Fibroblast of lung (primary cell): ENCODE measurements at regions not wholly inside any gene's neighbourhood (a gene's known extent, or its start where the extent isn't known, plus 50 kb on each side); places are given as distances from the start of the nearest gene placed in this dataset.

Experiments used
- DNase-seq, 2 donors: peaks; one replicate each; pipeline versions ENCODE4 v3.0.0 to v3.0.0-alpha.2; 2010; ENCODE audit warnings: low read depth in 2 of 2
- H2AFZ ChIP-seq: 2 replicates; pipeline ENCODE4 v1.5.1; 2012; ENCODE audit warnings: low read length, control low read depth, inconsistent platforms
- H3K27ac ChIP-seq: 2 replicates; pipeline ENCODE4 v1.5.1; 2011; ENCODE audit warnings: low read length, control low read depth; ENCODE audit not compliant: insufficient read depth
- H3K27me3 ChIP-seq: 2 replicates; pipeline ENCODE4 v1.5.1; 2011; ENCODE audit warnings: mild to moderate bottlenecking, low read length; ENCODE audit not compliant: control insufficient read depth, insufficient read depth
- H3K36me3 ChIP-seq: 2 replicates; pipeline ENCODE4 v1.5.1; 2011; ENCODE audit warnings: low read length; ENCODE audit not compliant: control insufficient read depth, insufficient read depth
- H3K4me1 ChIP-seq: 2 replicates; pipeline ENCODE4 v1.5.1; 2011; ENCODE audit warnings: low read length; ENCODE audit not compliant: control insufficient read depth, insufficient read depth; ENCODE audit errors: extremely low read depth
- H3K4me2 ChIP-seq: 2 replicates; pipeline ENCODE4 v1.5.1; 2011; ENCODE audit warnings: low read length, control low read depth; ENCODE audit not compliant: insufficient read depth; ENCODE audit errors: extremely low read depth
- H3K4me3 ChIP-seq, 4 experiments: fragments of 200-600 bp in 1 of 4; sonication (generic) in 1 of 4; replicated peaks in 1 of 4; 2 replicates each; pipeline ENCODE4 v1.5.1; 2011 to 2016; ENCODE audit warnings: low read length in 4 of 4, low read depth in 3 of 4, mild to moderate bottlenecking in 3 of 4, control low read depth in 2 of 4, inconsistent platforms in 1 of 4, mixed read lengths in 1 of 4; ENCODE audit not compliant: insufficient read depth in 1 of 4; ENCODE audit errors: control extremely low read depth in 1 of 4
- H3K79me2 ChIP-seq: 2 replicates; pipeline ENCODE4 v1.5.1; 2012; ENCODE audit warnings: mild to moderate bottlenecking, low read length, inconsistent platforms; ENCODE audit not compliant: control insufficient read depth, insufficient read depth
- H3K9ac ChIP-seq: 2 replicates; pipeline ENCODE4 v1.5.1; 2011; ENCODE audit warnings: mild to moderate bottlenecking, low read length, control low read depth; ENCODE audit not compliant: insufficient read depth
- H3K9me3 ChIP-seq: 2 replicates; pipeline ENCODE4 v1.5.1; 2012; ENCODE audit warnings: low read depth, low read length; ENCODE audit not compliant: control insufficient read depth, insufficient read depth
- H4K20me1 ChIP-seq: 2 replicates; pipeline ENCODE4 v1.5.1; 2011; ENCODE audit warnings: low read length; ENCODE audit not compliant: control insufficient read depth, insufficient read depth; ENCODE audit errors: extremely low read depth
- CTCF ChIP-seq, 2 donors: IDR thresholded peaks in 1 of 2; conservative IDR thresholded peaks in 1 of 2; 1 replicate in 1 of 2; 2 replicates in 1 of 2; pipeline ENCODE4 v1.5.1; 2011 to 2012; ENCODE audit warnings: low read length in 2 of 2, control low read depth in 1 of 2, inconsistent platforms in 1 of 2, low read depth in 1 of 2, mild to moderate bottlenecking in 1 of 2
- EZH2 ChIP-seq: IDR thresholded peaks from 2 replicates; pipeline ENCODE4 v1.5.1; 2012; ENCODE audit warnings: low read length, control low read depth, mild to moderate bottlenecking; ENCODE audit errors: missing control alignments

DNA sequence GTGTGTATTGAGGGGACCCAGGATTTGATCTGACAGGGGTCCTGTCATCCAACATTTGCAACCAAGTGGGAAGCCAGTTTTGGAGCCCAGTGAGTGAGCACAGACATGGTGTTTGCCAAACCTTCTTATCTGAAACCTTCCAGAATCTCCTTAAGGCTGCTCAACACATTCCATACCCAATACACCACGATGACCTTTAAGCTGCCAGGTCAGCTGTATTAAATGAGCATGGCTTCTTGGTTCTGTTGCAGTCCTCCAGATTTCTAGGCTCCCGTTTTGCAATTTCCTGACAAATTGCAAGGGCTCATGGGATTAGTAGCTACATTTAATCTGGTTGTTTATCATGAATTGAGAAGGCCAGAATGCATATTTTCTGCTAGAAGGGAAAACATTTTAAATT lies 124.2 kb upstream of the ATP10B start:
- Histone ChIP-seq H2AFZ (no peak overlapping the region), H3K4me1 (no peaks in the 10 kb centered on the region), H3K79me2 (no peaks in the 10 kb centered on the region), H3K36me3 (no peaks in the 10 kb centered on the region), H3K9me3 (no peaks in the 10 kb centered on the region), H4K20me1 (no peaks in the 10 kb centered on the region), H3K9ac (no peak overlapping the region), H3K4me3 (no peak overlapping the region), H3K4me2 (no peak overlapping the region), H3K27ac (no peak overlapping the region), H3K27me3 (no peaks in the 10 kb centered on the region)
- DNase-seq: peak in 1 of 2 donors; percentile 4
- TF ChIP-seq CTCF (conservative IDR thresholded peaks at IDR 0.05 in 1 of 2, IDR thresholded peaks at IDR 0.05 in 1 of 2; ENCODE audit: low read depth in 1 of 2, low read length in 2 of 2) (no peak), EZH2 (no peak)

DNA sequence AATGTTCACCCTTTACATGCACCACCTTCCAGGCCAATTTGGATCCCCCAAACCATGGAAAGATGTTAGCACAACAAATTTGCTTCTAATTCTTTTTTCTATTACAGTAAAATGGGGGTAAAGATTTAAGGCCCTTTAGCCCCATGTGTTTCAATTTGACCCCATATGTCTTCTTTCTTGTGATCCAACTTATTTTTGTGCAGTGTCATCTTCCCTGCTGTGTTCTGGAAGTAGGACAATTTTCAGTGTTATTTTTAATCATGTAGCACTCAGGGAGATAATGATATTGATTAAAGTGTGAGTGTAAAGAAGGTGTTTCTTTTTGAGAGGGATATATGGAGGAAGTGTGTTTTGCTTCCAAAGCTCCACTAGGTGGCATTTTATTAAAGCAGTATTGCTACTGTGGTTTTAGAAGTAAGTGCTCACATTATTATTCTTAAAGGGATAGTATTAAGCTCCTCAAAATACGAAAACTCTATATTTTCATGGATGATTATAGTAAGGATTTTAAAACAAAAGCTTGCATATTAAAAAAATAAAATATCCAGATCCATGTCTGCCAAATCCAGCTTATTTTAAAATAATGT lies 118.7 kb upstream of the ATP10B start:
- Histone ChIP-seq H3K9me3 (no peaks in the 10 kb centered on the region), H4K20me1 (no peaks in the 10 kb centered on the region), H2AFZ (no peak overlapping the region), H3K27me3 (no peaks in the 10 kb centered on the region), H3K4me2 (no peak overlapping the region), H3K79me2 (no peaks in the 10 kb centered on the region), H3K36me3 (no peaks in the 10 kb centered on the region), H3K27ac (no peak overlapping the region), H3K9ac (no peak overlapping the region), H3K4me3 (no peak overlapping the region), H3K4me1 (no peaks in the 10 kb centered on the region)
- no peak for TF ChIP-seq EZH2
- TF ChIP-seq CTCF (conservative IDR thresholded peaks at IDR 0.05 in 1 of 2, IDR thresholded peaks at IDR 0.05 in 1 of 2; ENCODE audit: low read depth in 1 of 2, low read length in 2 of 2): no peak
- DNase-seq: peak in 1 of 2 donors; percentile 1

GRCh38 chr5:160969645-160970044 lies 117.6 kb upstream of the ATP10B start:
- no peaks in the 10 kb centered on the region for H3K36me3 ChIP-seq
- no peak overlapping the region for H3K4me2 ChIP-seq
- H3K27ac ChIP-seq: no peak overlapping the region
- H3K4me1 ChIP-seq: no peaks in the 10 kb centered on the region
- H3K79me2 ChIP-seq: no peaks in the 10 kb centered on the region
- no peaks in the 10 kb centered on the region for H3K9me3 ChIP-seq
- H3K4me3 ChIP-seq: no peak overlapping the region
- H4K20me1 ChIP-seq: no peaks in the 10 kb centered on the region
- no peak overlapping the region for H3K9ac ChIP-seq
- no peak for DNase-seq
- no peaks in the 10 kb centered on the region for H3K27me3 ChIP-seq
- H2AFZ ChIP-seq: no peak overlapping the region
- TF ChIP-seq EZH2 (no peak), CTCF (conservative IDR thresholded peaks at IDR 0.05 in 1 of 2, IDR thresholded peaks at IDR 0.05 in 1 of 2; ENCODE audit: low read depth in 1 of 2, low read length in 2 of 2) (no peak)
